Ovary (tissue), 7 donors: ENCODE measurements at regions not wholly inside any gene's neighbourhood (a gene's known extent, or its start where the extent isn't known, plus 50 kb on each side); places are given as distances from the start of the nearest gene placed in this dataset.

Source experiments
- DNase-seq, 5 donors: peaks; one replicate each; pipeline ENCODE4 v3.0.0-alpha.2; 2019 to 2020
- H3K27ac ChIP-seq, 2 donors: fragments of 200-600 bp; one replicate each; pipeline versions ENCODE4 v1.5.1 to v1.8.0; 2019 to 2022
- H3K27me3 ChIP-seq: fragments of 200-600 bp; one replicate; pipeline ENCODE4 v1.8.0; 2022
- H3K36me3 ChIP-seq: fragments of 200-600 bp; sonication (generic); one replicate; pipeline ENCODE4 v1.5.1; 2019
- H3K4me1 ChIP-seq: one replicate; pipeline ENCODE4 v1.8.1; 2013; ENCODE audit warnings: mild to moderate bottlenecking, moderate library complexity; ENCODE audit not compliant: insufficient read depth
- H3K4me3 ChIP-seq: fragments of 200-600 bp; sonication (generic); one replicate; pipeline ENCODE4 v1.5.1; 2017
- H3K9me3 ChIP-seq, 2 donors: fragments of 200-600 bp in 1 of 2; sonication (generic) in 1 of 2; one replicate each; pipeline versions ENCODE4 v1.5.1 to v1.8.1; 2013 to 2019; ENCODE audit warnings: mild to moderate bottlenecking in 1 of 2, moderate library complexity in 1 of 2
- CTCF ChIP-seq, 3 donors: fragments of 450-650 bp in 2 of 3; fragments of 200-600 bp in 1 of 3; IDR thresholded peaks; one replicate each; pipeline versions ENCODE4 v1.5.1 to v1.8.0; 2016 to 2022; ENCODE audit warnings: antibody characterized with exemption in 3 of 3, mild to moderate bottlenecking in 1 of 3
- EP300 ChIP-seq: sonication (generic); formaldehyde crosslinking; IDR thresholded peaks from one replicate; pipeline ENCODE4 v1.6.1; 2017; ENCODE audit warnings: antibody characterized with exemption
- POLR2A ChIP-seq: fragments of 450-650 bp; IDR thresholded peaks from one replicate; pipeline ENCODE4 v1.6.1; 2017; ENCODE audit warnings: antibody characterized with exemption, mild to moderate bottlenecking, moderate library complexity
- WGBS, 3 donors: extraction: QIAGEN DNeasy Blood & Tissue Kit in 1 of 3; methylation state at CpG; one replicate each; pipeline versions ENCODE4 v1.1.5 to v1.1.7; 2013 to 2017; 5-methylcytosine and 5-hydroxymethylcytosine counted together
- intact Hi-C, 4 donors: fragments of 100-400 bp; cut with DNase I; formaldehyde crosslinking; loops; one replicate each; pipeline versions ENCODE4 v1.11.0 to v1.15.1; 2022 to 2023
- donor health status: DM: no; HTN: no; CAD: no; lungs with moderate emphysema.
- donor health status: DM: no; HTN: no; CAD: no.
- donor health status: Bipolar disorder and iron deficiency.
- donor health status: DM: no; HTN: no; CAD: no.
- donor health status: DM: yes; HTN: yes; CAD: no.

- Histone ChIP-seq H3K27ac (no peak overlapping the region), H3K4me1 (peaks cover 4% of the 10 kb centered on the region), H3K27me3 (no peaks in the 10 kb centered on the region), H3K36me3 (no peaks in the 10 kb centered on the region), H3K4me3 (no peak overlapping the region), H3K9me3 (no peaks in the 10 kb centered on the region)
- intact Hi-C loops = no loop called here
- WGBS, 3 donors = 12 to 23% (median 15%) methylated on average over 13 of the region's 13 CpGs
- TF ChIP-seq CTCF (IDR thresholded peaks at IDR 0.05) = no peak
- TF ChIP-seq EP300 = no peak
- no peak for TF ChIP-seq POLR2A
- DNase-seq = no peak
These were observed 365.5 kb upstream of the ESRRG start for GRCh38 chr1:217088521-217089284.

GRCh38 chr1:217088011-217088410 is 364.8 kb upstream of the ESRRG start:
- Histone ChIP-seq H3K4me1 (peaks cover 4% of the 10 kb centered on the region), H3K36me3 (no peaks in the 10 kb centered on the region), H3K9me3 (no peaks in the 10 kb centered on the region), H3K4me3 (no peak overlapping the region), H3K27me3 (no peaks in the 10 kb centered on the region), H3K27ac (no peak overlapping the region)
- DNase-seq = no peak
- intact Hi-C loops = no loop called here
- 26 to 42% (median 35%) methylated on average over 3 of the region's 3 CpGs for WGBS, 3 donors
- TF ChIP-seq CTCF (IDR thresholded peaks at IDR 0.05) (no peak), EP300 (no peak), POLR2A (no peak)

GRCh38 chr1:217079584-217079983 is 356.4 kb upstream of the ESRRG start:
- no peaks in the 10 kb centered on the region for H3K9me3 ChIP-seq
- DNase-seq = no peak
- H3K27ac ChIP-seq = no peak overlapping the region
- intact Hi-C loops = no loop called here
- H3K4me3 ChIP-seq = no peak overlapping the region
- H3K36me3 ChIP-seq = no peaks in the 10 kb centered on the region
- H3K4me1 ChIP-seq = peaks cover 2% of the 10 kb centered on the region
- TF ChIP-seq EP300 (no peak), CTCF (IDR thresholded peaks at IDR 0.05) (no peak), POLR2A (no peak)
- no peaks in the 10 kb centered on the region for H3K27me3 ChIP-seq
- WGBS, 3 donors = 93 to 95% (median 93%) methylated on average over 3 of the region's 3 CpGs

- Histone ChIP-seq H3K4me3 (no peak overlapping the region), H3K27me3 (no peaks in the 10 kb centered on the region), H3K4me1 (peaks cover 2% of the 10 kb centered on the region), H3K27ac (no peak overlapping the region), H3K9me3 (no peaks in the 10 kb centered on the region), H3K36me3 (no peaks in the 10 kb centered on the region)
- intact Hi-C loops = no loop called here
- TF ChIP-seq CTCF (IDR thresholded peaks at IDR 0.05) = no peak
- TF ChIP-seq EP300 = no peak
- no peak for TF ChIP-seq POLR2A
- WGBS, 3 donors = 51 to 62% (median 52%) methylated on average over 1 of the region's 1 CpG
- no peak for DNase-seq
These were observed 355.7 kb upstream of the ESRRG start for GRCh38 chr1:217078959-217079358.
